Left renal cortex interstitium (tissue), 4 donors: ENCODE measurements at regions not wholly inside any gene's neighbourhood (a gene's known extent, or its start where the extent isn't known, plus 50 kb on each side); places are given as distances from the start of the nearest gene placed in this dataset.
"Not testable (repeated sequence)": the region's sequence is repeated elsewhere in the genome, so short reads cannot be mapped to it uniquely, and the experiment has no call there.

Source experiments
- DNase-seq, 4 donors: peaks; one replicate each; pipeline ENCODE4 v3.0.0-alpha.2; 2013; ENCODE audit warnings: low read depth in 4 of 4, low spot score in 2 of 4, missing footprints in 1 of 4

- DNase-seq, result no peak
Observed at GRCh38 chr13:23081220-23081619, 99.6 kb upstream of the SGCG start.

GRCh38 chr13:23081901-23082300 lies 98.9 kb upstream of the SGCG start:
- DNase-seq, result no peak

- DNase-seq, result no peak
Observed at GRCh38 chr13:23086968-23087623, 93.7 kb upstream of the SGCG start.

GRCh38 chr13:23087880-23088279 lies 92.9 kb upstream of the SGCG start:
- no peak for DNase-seq

- DNase-seq, result no peak
Observed at GRCh38 chr13:23098161-23098907, 82.4 kb upstream of the SGCG start.

GRCh38 chr13:23105051-23105450 lies 75.7 kb upstream of the SGCG start:
- no peak for DNase-seq

GRCh38 chr13:23107665-23108064 lies 73.1 kb upstream of the SGCG start:
- no peak for DNase-seq

GRCh38 chr13:23119131-23119530 lies 61.6 kb upstream of the SGCG start:
- DNase-seq, result no peak

- DNase-seq, result not testable (repeated sequence)
Observed at GRCh38 chr13:23127540-23127939, 53.2 kb upstream of the SGCG start.

- no peak for DNase-seq
Observed at GRCh38 chr13:23129331-23129730, 51.4 kb upstream of the SGCG start.
